ENCODE measurements at regions not wholly inside any gene's neighbourhood (a gene's known extent, or its start where the extent isn't known, plus 50 kb on each side); places are given as distances from the start of the nearest gene placed in this dataset.

DNA sequence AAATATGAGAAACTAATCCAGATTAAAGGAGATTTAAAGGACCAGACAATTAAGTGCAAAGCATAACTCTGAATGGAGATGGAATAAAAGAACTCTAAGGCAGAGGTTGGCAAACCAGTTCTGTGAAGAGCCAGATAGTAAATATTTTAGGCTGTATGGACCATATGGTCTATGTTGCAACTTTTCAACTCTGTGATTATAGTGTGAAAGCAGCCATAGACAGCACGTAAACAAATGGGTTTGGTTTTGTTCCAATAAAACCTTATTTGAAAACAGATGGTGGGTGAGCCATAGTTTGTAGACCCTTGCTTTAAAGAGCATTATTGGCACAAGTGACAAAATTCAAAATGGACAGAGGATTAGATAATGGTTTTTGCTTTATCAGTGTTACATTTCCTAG lies 884.1 kb downstream of the CCSER2 start:
- DNase-seq: no peak
- Mint-ChIP-seq H3K4me3 (no peak overlapping the region), H3K4me1 (no peaks in the 10 kb centered on the region), H3K9me3 (no peaks in the 10 kb centered on the region), H3K36me3 (ENCODE audit: low read depth) (no peaks in the 10 kb centered on the region), H3K27me3 (ENCODE audit: low read depth, poor library complexity) (peaks cover 13% of the 10 kb centered on the region), H3K27ac (no peak overlapping the region)
- TF ChIP-seq, protein P1, sequence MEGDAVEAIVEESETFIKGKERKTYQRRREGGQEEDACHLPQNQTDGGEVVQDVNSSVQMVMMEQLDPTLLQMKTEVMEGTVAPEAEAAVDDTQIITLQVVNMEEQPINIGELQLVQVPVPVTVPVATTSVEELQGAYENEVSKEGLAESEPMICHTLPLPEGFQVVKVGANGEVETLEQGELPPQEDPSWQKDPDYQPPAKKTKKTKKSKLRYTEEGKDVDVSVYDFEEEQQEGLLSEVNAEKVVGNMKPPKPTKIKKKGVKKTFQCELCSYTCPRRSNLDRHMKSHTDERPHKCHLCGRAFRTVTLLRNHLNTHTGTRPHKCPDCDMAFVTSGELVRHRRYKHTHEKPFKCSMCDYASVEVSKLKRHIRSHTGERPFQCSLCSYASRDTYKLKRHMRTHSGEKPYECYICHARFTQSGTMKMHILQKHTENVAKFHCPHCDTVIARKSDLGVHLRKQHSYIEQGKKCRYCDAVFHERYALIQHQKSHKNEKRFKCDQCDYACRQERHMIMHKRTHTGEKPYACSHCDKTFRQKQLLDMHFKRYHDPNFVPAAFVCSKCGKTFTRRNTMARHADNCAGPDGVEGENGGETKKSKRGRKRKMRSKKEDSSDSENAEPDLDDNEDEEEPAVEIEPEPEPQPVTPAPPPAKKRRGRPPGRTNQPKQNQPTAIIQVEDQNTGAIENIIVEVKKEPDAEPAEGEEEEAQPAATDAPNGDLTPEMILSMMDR (IDR thresholded peaks at IDR 0.05): no peak

- no peaks in the 10 kb centered on the region for H3K9me3 Mint-ChIP-seq
Observed at GRCh38 chr10:85213493-85213892, 885.1 kb downstream of the CCSER2 start.

GRCh38 chr10:85222300-85222699 lies 893.9 kb downstream of the CCSER2 start:
- H3K36me3 Mint-ChIP-seq (ENCODE audit: low read depth): no peaks in the 10 kb centered on the region
- H3K4me1 Mint-ChIP-seq: peaks cover 21% of the 10 kb centered on the region
- H3K27ac Mint-ChIP-seq: no peak overlapping the region
- TF ChIP-seq, protein P1 (IDR thresholded peaks at IDR 0.05): no peak
- H3K27me3 Mint-ChIP-seq (ENCODE audit: low read depth, poor library complexity): peaks cover 3% of the 10 kb centered on the region
- no peak overlapping the region for H3K4me3 Mint-ChIP-seq
- no peak for DNase-seq
- H3K9me3 Mint-ChIP-seq: peaks cover 13% of the 10 kb centered on the region

More at GRCh38 chr10:85213493-85213892, 885.1 kb downstream of the CCSER2 start:
- DNase-seq: no peak
- H3K4me1 Mint-ChIP-seq: no peaks in the 10 kb centered on the region
- H3K4me3 Mint-ChIP-seq: no peak overlapping the region
- peaks cover 9% of the 10 kb centered on the region for H3K27me3 Mint-ChIP-seq (ENCODE audit: low read depth, poor library complexity)
- no peaks in the 10 kb centered on the region for H3K36me3 Mint-ChIP-seq (ENCODE audit: low read depth)
- TF ChIP-seq, protein P1 (IDR thresholded peaks at IDR 0.05): no peak
- no peak overlapping the region for H3K27ac Mint-ChIP-seq

DNA sequence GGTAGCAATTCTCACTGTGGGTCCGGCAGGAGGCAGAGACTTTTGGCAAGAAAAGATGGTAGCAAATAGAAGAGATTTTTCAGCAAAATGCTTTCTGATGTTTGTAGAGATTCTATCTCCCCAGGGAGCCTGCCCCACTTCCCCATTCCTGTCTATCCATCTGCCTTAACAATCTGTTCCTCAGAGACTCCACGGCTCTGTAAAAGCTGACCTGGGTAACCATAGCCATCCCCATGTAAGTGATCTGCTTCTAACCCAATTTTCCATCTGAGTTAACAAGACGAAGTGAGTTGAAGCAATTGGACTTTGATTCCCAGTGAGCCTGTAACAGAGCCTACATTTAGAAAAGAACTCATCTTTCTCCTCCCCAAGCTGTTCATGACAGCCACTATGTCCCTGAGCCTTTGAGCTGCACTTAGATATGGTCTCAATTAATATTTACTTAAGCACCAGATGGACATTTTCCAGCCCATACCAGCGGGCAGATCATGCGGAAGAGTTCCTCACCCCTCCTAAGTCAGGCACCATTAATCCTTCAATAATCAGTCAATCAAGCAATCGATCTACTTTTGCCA lies 896.1 kb downstream of the CCSER2 start:
- H3K27ac Mint-ChIP-seq: no peak overlapping the region
- peaks cover 13% of the 10 kb centered on the region for H3K9me3 Mint-ChIP-seq
- H3K27me3 Mint-ChIP-seq (ENCODE audit: low read depth, poor library complexity): peaks cover 6% of the 10 kb centered on the region
- no peaks in the 10 kb centered on the region for H3K36me3 Mint-ChIP-seq (ENCODE audit: low read depth)
- no peak overlapping the region for H3K4me3 Mint-ChIP-seq
- TF ChIP-seq, protein P1 (IDR thresholded peaks at IDR 0.05): no peak
- no peak for DNase-seq
- H3K4me1 Mint-ChIP-seq: peaks cover 21% of the 10 kb centered on the region

- Mint-ChIP-seq H3K4me3 (no peak overlapping the region), H3K36me3 (ENCODE audit: low read depth) (no peaks in the 10 kb centered on the region), H3K27me3 (ENCODE audit: low read depth, poor library complexity) (peaks cover 6% of the 10 kb centered on the region), H3K9me3 (peaks cover 8% of the 10 kb centered on the region), H3K4me1 (peaks cover 21% of the 10 kb centered on the region), H3K27ac (no peak overlapping the region)
- TF ChIP-seq, protein P1 (IDR thresholded peaks at IDR 0.05): no peak
- no peak for DNase-seq
Observed at GRCh38 chr10:85225311-85225710, 896.9 kb downstream of the CCSER2 start.

- Mint-ChIP-seq H3K9me3 (no peaks in the 10 kb centered on the region), H3K4me3 (no peak overlapping the region), H3K27me3 (ENCODE audit: low read depth, poor library complexity) (peaks cover 6% of the 10 kb centered on the region), H3K27ac (no peak overlapping the region), H3K36me3 (ENCODE audit: low read depth) (no peaks in the 10 kb centered on the region), H3K4me1 (peaks cover 21% of the 10 kb centered on the region)
- no peak for DNase-seq
- TF ChIP-seq, protein P1 (IDR thresholded peaks at IDR 0.05): no peak
Observed at GRCh38 chr10:85226596-85226995, 898.2 kb downstream of the CCSER2 start.
